ENCODE measurements at regions not wholly inside any gene's neighbourhood (a gene's known extent, or its start where the extent isn't known, plus 50 kb on each side); places are given as distances from the start of the nearest gene placed in this dataset.

DNA sequence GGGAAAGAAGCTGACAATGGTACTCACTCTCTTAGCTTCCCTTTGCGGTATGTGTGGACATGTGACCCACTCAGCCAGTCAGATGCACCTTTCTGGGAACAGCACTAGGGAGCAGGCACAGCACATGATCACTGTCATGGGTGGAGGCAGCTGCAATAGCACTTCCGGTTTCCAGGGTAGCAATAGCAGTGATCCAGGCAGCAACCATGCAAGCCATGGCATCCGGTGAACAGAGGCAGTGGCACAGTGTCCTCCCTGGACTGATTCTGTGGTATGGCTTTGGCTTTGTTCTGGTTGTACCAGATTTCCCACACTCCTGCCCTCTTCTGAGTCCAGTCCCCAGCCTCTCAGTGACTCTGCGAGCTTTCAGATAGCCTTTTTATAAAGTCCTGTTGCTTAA, 86.8 kb upstream of the NAMPT start:
- H3K36me3 ChIP-seq, result no peaks in the 10 kb centered on the region
- H3K4me3 ChIP-seq, result no peak overlapping the region
- H3K27ac ChIP-seq, result no peak overlapping the region
- H3K4me1 ChIP-seq, result no peaks in the 10 kb centered on the region
- no peaks in the 10 kb centered on the region for H3K27me3 ChIP-seq
- no peaks in the 10 kb centered on the region for H3K9me3 ChIP-seq
- DNase-seq (ENCODE audit: low spot score), result peak; percentile 68
- TF ChIP-seq, protein P1, sequence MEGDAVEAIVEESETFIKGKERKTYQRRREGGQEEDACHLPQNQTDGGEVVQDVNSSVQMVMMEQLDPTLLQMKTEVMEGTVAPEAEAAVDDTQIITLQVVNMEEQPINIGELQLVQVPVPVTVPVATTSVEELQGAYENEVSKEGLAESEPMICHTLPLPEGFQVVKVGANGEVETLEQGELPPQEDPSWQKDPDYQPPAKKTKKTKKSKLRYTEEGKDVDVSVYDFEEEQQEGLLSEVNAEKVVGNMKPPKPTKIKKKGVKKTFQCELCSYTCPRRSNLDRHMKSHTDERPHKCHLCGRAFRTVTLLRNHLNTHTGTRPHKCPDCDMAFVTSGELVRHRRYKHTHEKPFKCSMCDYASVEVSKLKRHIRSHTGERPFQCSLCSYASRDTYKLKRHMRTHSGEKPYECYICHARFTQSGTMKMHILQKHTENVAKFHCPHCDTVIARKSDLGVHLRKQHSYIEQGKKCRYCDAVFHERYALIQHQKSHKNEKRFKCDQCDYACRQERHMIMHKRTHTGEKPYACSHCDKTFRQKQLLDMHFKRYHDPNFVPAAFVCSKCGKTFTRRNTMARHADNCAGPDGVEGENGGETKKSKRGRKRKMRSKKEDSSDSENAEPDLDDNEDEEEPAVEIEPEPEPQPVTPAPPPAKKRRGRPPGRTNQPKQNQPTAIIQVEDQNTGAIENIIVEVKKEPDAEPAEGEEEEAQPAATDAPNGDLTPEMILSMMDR (IDR thresholded peaks at IDR 0.05), result no peak

- no peaks in the 10 kb centered on the region for H3K27me3 ChIP-seq
- H3K9me3 ChIP-seq, result no peaks in the 10 kb centered on the region
- no peak overlapping the region for H3K4me3 ChIP-seq
- no peak for DNase-seq (ENCODE audit: low spot score)
- no peaks in the 10 kb centered on the region for H3K4me1 ChIP-seq
- TF ChIP-seq, protein P1 (IDR thresholded peaks at IDR 0.05), result no peak
- no peak overlapping the region for H3K27ac ChIP-seq
- H3K36me3 ChIP-seq, result no peaks in the 10 kb centered on the region
Observed at GRCh38 chr7:106370542-106370941, 85.8 kb upstream of the NAMPT start.

DNA sequence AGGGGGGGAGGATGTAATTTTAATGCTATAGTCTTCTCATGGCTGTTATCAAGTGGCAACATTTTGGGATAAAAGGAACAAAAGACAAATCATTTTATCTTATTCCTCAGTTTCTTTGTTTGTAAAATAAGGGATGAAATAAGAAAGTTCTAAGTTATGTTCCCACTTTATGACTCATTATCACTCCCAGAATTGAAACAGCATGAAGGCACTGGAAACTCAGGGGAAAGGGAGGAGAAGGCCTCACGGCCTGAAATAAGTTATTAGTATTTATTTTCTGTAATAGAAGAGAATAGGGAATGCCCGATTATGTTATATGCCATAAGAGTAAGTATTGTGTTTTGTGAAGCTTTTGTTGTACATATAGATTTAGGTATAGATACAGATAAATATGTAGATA, 85.0 kb upstream of the NAMPT start:
- no peaks in the 10 kb centered on the region for H3K36me3 ChIP-seq

DNA sequence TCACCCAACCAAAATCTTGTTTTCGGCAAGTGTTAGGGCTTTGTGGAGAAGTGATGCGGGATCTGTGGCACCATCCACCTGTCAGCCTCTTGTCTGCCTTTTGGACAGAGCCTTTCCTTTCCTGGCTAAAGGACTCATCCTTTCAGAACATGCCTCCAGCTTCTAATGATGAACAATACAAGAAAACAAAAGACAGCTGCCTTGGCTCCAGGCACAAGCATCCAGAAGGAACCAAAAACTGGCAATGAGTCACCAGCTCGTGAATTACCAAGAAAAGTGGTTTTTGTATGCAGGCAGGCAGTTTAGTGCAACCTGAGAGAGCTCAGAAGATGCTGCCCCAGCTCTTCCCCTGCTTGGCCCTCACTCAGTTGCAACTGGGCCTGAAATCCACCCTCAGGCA, 84.6 kb upstream of the NAMPT start:
- DNase-seq (ENCODE audit: low spot score), result no peak
- no peak overlapping the region for H3K4me3 ChIP-seq
- TF ChIP-seq, protein P1 (IDR thresholded peaks at IDR 0.05), result no peak
- no peaks in the 10 kb centered on the region for H3K36me3 ChIP-seq
- no peak overlapping the region for H3K27ac ChIP-seq
- no peaks in the 10 kb centered on the region for H3K4me1 ChIP-seq
- no peaks in the 10 kb centered on the region for H3K27me3 ChIP-seq
- H3K9me3 ChIP-seq, result no peaks in the 10 kb centered on the region

More for the DNA sequence above, 85.0 kb upstream of the NAMPT start:
- TF ChIP-seq, protein P1 (IDR thresholded peaks at IDR 0.05), result no peak
- H3K27me3 ChIP-seq, result no peaks in the 10 kb centered on the region
- H3K4me3 ChIP-seq, result no peak overlapping the region
- DNase-seq (ENCODE audit: low spot score), result no peak
- no peak overlapping the region for H3K27ac ChIP-seq
- H3K9me3 ChIP-seq, result no peaks in the 10 kb centered on the region
- no peaks in the 10 kb centered on the region for H3K4me1 ChIP-seq

DNA sequence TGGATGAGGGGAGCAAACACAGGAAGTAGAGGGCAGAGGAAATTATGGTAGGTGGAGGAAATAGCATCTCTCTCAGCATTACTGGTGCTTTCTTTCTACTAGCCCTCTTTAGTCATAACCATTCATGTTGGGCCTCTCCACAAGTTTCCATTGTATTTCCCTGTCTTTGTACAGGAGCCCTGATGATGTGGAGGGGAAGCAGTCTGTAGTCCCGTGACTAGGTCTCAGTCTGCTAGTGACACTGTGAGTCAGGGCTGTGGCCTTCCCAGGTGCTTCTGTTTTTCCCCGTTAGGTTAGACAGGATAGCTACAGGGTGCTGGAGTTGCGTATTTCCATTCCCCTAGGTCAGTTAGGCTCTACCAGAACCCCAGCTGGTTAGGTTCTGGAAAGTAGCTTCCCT, 82.9 kb upstream of the NAMPT start:
- no peaks in the 10 kb centered on the region for H3K9me3 ChIP-seq
- no peak overlapping the region for H3K27ac ChIP-seq
- TF ChIP-seq, protein P1 (IDR thresholded peaks at IDR 0.05), result no peak
- no peak overlapping the region for H3K4me3 ChIP-seq
- no peak for DNase-seq (ENCODE audit: low spot score)
- H3K27me3 ChIP-seq, result no peaks in the 10 kb centered on the region
- no peaks in the 10 kb centered on the region for H3K4me1 ChIP-seq
- H3K36me3 ChIP-seq, result no peaks in the 10 kb centered on the region

DNA sequence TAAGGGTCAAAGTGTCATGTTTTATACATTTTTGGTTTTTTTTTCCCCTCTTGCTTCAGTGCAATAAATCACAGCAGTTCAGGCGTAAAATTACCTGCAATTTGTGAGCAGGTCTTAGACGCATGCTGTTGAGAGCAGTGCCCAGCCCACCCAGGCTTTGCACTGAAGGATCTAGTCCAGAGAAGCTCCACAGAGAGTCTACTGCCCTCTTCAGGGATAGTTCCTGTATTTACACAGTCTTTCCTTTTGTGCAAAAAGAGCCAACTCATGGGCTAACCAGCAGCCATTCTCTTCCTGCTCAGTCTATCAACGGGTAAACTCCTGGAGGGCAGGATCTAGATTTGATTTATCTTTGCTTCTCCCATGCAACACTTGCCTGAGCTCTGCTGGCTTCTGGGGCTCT, 82.2 kb upstream of the NAMPT start:
- Histone ChIP-seq H3K4me1 (no peaks in the 10 kb centered on the region), H3K4me3 (no peak overlapping the region), H3K36me3 (no peaks in the 10 kb centered on the region), H3K9me3 (no peaks in the 10 kb centered on the region), H3K27ac (no peak overlapping the region), H3K27me3 (no peaks in the 10 kb centered on the region)
- DNase-seq (ENCODE audit: low spot score), result no peak
- TF ChIP-seq, protein P1 (IDR thresholded peaks at IDR 0.05), result peak in 1 of 2 donors; percentile 14
